Sciatic nerve (tissue), 2 donors: ENCODE measurements at regions not wholly inside any gene's neighbourhood (a gene's known extent, or its start where the extent isn't known, plus 50 kb on each side); places are given as distances from the start of the nearest gene placed in this dataset.
"Not testable (repeated sequence)": the region's sequence is repeated elsewhere in the genome, so short reads cannot be mapped to it uniquely, and the experiment has no call there.

Experiments
- ATAC-seq: fragments of 200-7000 bp; cut with Tn5 transposase; one replicate; pipeline ENCODE4 v1.9.1; 2020; ENCODE audit warnings: mild to moderate bottlenecking, moderate library complexity
- DNase-seq: peaks from one replicate; pipeline ENCODE4 v3.0.0-alpha.2; 2020; ENCODE audit warnings: low spot score
- intact Hi-C: fragments of 100-400 bp; cut with DNase I; formaldehyde crosslinking; loops from one replicate; pipeline ENCODE4 v1.14.2; 2022
- donor health status: DM: no; HTN: no; CAD: no.
- donor health status: DM: no; HTN: no; CAD: no.

DNA sequence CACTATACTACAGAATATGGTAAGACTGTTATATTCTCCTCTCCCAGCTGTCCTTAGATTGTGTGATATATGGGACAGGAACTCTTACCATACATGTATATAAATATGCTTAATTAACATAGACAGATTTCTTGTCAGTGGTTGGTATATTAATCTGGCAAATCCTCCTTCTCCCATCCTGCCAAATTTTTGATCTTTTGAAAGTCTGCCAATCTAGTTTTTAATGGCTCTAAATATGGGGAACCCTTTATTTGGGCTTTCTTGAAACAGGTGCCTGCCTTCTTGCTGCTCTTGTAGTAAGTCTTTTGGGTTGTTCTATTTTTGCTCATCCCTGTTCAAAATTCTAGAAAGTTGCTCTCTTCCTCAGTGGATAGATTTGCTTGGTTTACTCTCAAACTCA, 63.5 kb downstream of the SPATA31D1 start:
- DNase-seq = no peak
- ATAC-seq = no peak
- intact Hi-C loops = no loop called here

GRCh38 chr9:82054264-82055015, 65.9 kb downstream of the SPATA31D1 start:
- DNase-seq (no peak), ATAC-seq (no peak)
- intact Hi-C loops = no loop called here

DNA sequence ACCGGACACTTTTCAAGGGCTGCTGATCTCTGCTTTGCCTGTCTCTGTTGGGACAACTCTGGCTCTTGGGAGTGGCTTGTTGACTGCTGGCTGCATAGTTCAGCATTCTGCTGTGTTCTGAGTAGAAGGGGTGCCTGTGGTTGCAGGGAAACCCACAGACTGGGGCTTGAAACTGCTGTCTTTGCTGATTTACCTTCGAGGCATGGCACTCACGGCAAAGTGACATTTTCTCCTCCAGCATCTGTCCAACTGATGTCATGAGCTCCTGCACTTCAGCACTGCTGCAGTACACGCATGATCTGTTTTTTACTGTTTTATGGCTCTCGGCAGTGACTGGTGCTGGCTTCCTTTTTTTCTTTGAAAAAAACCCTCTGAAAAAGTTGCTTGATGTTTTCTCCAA, 69.2 kb downstream of the SPATA31D1 start:
- ATAC-seq = no peak
- intact Hi-C loops = no loop called here
- no peak for DNase-seq

- DNase-seq, ATAC-seq, intact Hi-C loops: not testable (repeated sequence)
Measured at GRCh38 chr9:82061801-82062200, 73.2 kb downstream of the SPATA31D1 start.

DNA sequence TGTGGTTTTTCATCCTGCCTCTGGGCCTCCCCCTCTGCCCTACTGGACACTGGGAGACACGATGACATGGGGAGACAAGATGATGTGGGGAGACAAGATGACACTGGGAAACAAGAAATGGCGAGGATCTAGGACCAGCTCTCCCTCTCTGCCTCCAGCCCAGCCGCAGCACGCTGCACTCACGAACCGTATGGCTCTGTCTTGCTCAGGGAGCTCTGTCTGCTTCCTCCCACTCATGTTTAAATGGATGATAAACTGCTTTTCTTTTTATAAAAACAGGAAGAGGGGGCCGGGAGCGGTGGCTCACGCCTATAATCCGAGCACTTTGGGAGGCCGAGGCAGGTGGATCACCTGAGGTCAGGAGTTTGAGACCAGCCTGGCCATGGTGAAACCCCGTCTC, 73.7 kb downstream of the SPATA31D1 start:
- intact Hi-C loops = no loop called here

DNA sequence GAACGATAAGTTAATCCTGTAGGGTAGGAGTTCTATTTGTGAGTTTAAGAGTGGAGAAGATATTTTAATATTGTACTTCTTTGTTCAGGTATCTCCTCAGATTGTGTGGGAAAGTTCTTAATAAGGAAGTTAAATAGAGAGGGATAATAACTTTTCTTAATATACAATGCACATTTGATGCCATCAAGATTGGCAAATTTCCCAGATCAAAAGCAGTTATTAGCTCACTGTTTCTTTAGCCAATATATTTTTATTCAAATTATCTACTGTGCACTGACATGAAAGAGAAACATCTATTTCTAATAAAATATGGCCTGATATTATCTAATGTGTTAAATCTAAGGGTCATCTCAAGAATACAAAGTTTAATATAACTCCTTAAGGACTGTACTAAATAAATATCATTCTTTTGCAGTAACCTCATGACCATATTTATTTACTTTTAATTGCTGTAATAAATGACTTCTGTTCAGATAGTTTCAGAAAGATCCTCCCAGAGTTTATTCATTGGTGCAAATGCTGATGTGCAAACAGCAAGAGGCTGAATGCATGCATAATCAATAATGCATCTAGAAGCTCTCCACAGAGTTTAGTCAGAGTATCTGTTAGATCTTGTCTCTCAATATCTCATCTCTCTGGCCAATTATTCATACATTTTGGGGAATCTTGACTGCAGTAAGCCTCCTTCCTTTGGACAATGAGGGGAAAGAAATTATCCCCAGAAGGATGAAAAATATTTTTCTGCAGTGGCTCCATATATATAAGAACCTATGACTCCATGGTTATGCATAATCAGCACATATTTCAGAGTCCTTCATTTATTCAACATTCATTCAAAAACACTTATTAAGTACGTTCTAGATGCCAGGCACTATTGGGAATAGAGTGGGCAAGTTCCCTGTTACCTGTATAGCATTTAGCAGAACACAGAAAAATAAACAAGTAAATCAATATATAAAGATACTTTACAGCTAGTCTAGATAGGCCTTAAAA, 85.3 kb downstream of the SPATA31D1 start:
- intact Hi-C loops = no loop called here
- no peak for DNase-seq

More for the DNA sequence above, 73.7 kb downstream of the SPATA31D1 start:
- ATAC-seq = no peak
- no peak for DNase-seq

DNA sequence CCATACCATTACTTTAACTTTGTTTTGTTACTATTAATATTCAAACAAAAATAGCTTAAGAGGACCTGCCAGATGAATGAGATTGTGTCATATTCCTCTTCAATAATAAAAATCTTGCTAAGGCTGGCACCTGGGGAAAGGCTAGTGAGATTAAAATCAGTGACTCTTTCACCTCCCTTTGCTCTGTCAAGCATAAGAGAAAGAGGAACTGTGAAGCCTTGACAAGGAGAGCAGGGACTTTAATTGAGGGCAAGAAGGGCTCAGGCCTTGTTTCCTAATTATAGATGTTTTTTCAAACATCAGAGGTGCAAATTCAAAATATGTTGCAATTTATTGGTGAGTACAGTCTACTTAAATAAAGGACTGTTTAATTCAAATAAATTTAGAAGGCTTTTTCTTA, 91.7 kb downstream of the SPATA31D1 start:
- DNase-seq (no peak), ATAC-seq (no peak)
- intact Hi-C loops = no loop called here

More for the DNA sequence above, 85.3 kb downstream of the SPATA31D1 start:
- no peak for ATAC-seq

- no peak for ATAC-seq
- no peak for DNase-seq
- intact Hi-C loops = no loop called here
Measured at GRCh38 chr9:82081496-82081895, 92.9 kb downstream of the SPATA31D1 start.

DNA sequence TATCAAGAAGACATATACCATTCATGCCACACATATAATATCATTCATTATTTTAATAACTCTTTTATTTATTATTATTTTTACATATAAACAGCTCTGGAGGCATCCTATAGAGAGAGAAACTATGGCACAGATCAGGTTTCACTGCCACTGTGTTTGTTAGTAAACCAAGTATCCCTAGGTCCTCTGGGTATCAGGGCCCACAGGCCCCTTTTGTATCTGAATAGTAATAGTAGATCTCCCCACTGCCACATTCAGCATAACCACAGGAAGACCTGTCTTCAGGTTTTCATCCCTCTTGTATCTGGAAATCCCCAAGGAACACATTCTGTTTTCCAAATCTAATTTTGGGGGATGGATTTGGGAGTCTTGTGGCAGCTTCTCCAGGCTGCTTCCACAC, 94.0 kb downstream of the SPATA31D1 start:
- intact Hi-C loops = no loop called here
- ATAC-seq (no peak), DNase-seq (no peak)

DNA sequence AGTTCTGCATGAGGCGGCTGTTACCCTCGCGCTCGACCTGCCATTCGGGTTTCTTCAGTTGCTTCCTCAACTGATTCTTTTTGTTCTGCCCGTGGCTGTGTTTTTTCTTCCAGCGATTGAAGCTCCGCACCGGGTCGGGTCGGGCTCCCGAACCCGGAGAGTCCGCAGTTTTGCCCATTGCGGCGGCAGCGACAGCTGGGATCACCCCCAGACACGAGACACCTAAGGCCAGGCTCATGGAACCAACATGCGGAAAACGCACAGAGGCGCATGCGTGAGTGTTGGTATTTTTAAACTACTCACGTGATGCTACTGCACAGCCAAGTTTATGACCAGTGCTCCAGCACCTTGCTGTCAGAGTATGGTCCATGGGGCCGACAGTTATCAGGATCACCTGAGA, 100.0 kb downstream of the SPATA31D1 start:
- DNase-seq (no peak), ATAC-seq (no peak)
- intact Hi-C loops = no loop called here

GRCh38 chr9:82090046-82090445, 101.5 kb downstream of the SPATA31D1 start:
- DNase-seq = no peak
- intact Hi-C loops = no loop called here
- no peak for ATAC-seq

GRCh38 chr9:82091100-82091499, 102.5 kb downstream of the SPATA31D1 start:
- no peak for ATAC-seq
- DNase-seq = no peak
- intact Hi-C loops = no loop called here

DNA sequence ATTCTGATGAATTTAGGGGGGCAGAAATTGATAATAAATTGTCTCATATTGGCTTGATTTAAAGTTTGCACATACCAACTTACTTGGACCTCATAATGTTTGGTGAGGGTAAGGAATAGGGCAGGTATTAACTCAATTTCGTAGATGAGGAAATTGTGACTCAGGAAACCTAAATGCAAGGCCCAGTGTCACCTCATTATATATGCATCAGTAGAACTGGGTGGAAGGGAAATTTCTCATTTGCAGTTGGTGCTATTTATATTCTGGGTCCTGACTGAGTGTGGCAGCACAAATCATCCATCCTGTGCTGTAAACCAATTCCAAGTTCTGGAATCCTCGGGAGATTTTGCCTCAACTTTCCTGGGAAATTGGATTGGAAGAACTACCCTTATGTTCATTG, 103.0 kb downstream of the SPATA31D1 start:
- ATAC-seq (no peak), DNase-seq (no peak)
- intact Hi-C loops = no loop called here

DNA sequence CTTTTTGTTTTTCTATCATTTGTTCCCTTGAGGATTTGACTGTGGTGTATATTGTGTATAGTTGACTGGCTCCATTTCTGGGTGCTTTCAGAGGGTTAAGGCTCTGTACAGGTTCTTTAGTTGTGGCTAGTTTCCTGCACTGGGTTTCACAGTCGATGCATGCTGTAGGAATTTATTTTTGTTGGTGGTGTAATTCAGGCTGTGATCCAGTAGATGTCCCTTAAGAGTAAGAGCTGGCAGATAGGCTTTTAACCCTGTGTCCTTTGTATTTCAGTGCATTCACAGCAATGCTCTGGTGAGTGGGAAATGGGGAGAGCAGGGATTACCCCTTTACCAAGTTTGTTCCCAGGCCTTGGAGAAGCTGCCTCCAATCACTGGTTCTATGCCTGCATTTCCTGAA, 112.9 kb downstream of the SPATA31D1 start:
- intact Hi-C loops = no loop called here
- no peak for ATAC-seq
- no peak for DNase-seq

DNA sequence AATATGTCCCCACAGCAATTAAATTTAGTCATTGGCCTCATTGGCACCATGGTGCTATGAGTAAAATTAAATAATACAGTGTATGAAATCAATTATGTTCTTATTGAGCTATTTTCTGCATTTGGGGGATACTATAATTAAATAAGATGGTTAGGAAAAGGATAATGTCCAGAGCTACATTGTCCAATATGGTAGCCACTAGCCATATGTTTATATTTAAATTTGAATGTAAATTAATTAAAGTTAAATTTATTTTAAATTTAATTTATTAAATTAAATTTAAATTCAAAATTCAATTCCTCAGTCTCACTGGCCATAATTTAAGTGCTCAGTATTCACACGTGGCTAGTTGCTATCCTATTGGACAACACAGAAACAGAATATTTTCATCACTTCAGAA, 115.7 kb downstream of the SPATA31D1 start:
- DNase-seq (no peak), ATAC-seq (no peak)
- intact Hi-C loops = no loop called here

GRCh38 chr9:82105729-82106128, 117.2 kb downstream of the SPATA31D1 start:
- intact Hi-C loops = no loop called here
- DNase-seq = no peak
- no peak for ATAC-seq

DNA sequence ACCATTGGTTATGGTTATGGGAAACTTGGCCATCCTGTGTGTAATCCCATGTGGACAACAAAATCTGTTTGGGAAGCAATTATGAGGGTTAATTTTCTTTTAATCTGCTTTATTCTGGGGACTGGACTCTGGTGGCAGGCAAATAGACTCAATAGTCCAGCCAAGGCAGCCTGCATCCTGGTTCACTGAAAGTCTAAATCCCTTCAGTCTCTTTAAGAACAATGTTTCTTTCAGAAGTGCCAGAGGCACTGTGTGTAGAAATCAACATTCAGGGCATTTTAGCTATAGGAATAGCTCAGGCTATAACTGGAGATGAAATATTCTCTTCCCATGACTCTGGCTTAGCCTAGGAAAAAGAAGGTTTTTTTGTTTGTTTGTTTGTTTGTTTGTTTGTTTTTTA, 118.0 kb downstream of the SPATA31D1 start:
- intact Hi-C loops = no loop called here
- DNase-seq = no peak
- no peak for ATAC-seq

- intact Hi-C loops = no loop called here
- ATAC-seq = no peak
Measured at GRCh38 chr9:82108474-82108873, 119.9 kb downstream of the SPATA31D1 start.

GRCh38 chr9:82108941-82109340, 120.4 kb downstream of the SPATA31D1 start:
- ATAC-seq = no peak
- no peak for DNase-seq
- intact Hi-C loops = no loop called here

More at GRCh38 chr9:82108474-82108873, 119.9 kb downstream of the SPATA31D1 start:
- DNase-seq = no peak

- ATAC-seq (no peak), DNase-seq (no peak)
- intact Hi-C loops = no loop called here
Measured at GRCh38 chr9:82109626-82110025, 121.1 kb downstream of the SPATA31D1 start.
